ENCODE measurements at regions not wholly inside any gene's neighbourhood (a gene's known extent, or its start where the extent isn't known, plus 50 kb on each side); places are given as distances from the start of the nearest gene placed in this dataset.

DNA sequence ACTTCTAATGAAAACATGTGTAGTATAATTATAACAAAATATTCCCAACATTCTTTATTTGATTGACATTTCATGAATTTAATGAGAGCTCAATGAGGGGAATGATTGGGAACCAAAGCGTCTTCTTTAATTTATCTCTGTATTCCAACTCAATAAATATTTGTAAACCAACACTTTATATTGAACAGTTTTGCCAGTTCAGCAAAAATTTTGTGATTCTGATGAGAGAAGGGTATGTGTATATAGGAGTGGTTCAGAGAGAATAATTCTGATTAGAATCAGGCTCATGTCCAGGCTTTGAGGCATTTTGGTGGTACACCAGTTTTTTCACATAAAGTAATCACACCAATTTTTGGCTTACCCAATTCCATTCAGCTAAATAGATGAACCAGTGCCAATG is 564.2 kb downstream of the TMTC2 start:
- TF ChIP-seq ELF4 (IDR thresholded peaks at IDR 0.05) (no peak), FOXM1 (IDR thresholded peaks at IDR 0.05; ENCODE audit: borderline replicate concordance) (no peak), SP1 (IDR thresholded peaks at IDR 0.05) (no peak), HDGF (IDR thresholded peaks at IDR 0.05; ENCODE audit: borderline replicate concordance) (no peak), LEF1 (IDR thresholded peaks at IDR 0.05; ENCODE audit: borderline replicate concordance) (no peak), BHLHE40 (IDR thresholded peaks at IDR 0.05; ENCODE audit: borderline replicate concordance) (no peak), TARDBP (IDR thresholded peaks at IDR 0.05) (no peak), SUZ12 (IDR thresholded peaks at IDR 0.05) (no peak), NFRKB (IDR thresholded peaks at IDR 0.05) (no peak), ARNT (IDR thresholded peaks at IDR 0.05) (no peak), ZNF384 (IDR thresholded peaks at IDR 0.05) (no peak), CTBP1 (IDR thresholded peaks at IDR 0.05; ENCODE audit: borderline replicate concordance) (no peak), L3MBTL2 (conservative IDR thresholded peaks at IDR 0.05) (no peak)
- TF ChIP-seq, protein P1, sequence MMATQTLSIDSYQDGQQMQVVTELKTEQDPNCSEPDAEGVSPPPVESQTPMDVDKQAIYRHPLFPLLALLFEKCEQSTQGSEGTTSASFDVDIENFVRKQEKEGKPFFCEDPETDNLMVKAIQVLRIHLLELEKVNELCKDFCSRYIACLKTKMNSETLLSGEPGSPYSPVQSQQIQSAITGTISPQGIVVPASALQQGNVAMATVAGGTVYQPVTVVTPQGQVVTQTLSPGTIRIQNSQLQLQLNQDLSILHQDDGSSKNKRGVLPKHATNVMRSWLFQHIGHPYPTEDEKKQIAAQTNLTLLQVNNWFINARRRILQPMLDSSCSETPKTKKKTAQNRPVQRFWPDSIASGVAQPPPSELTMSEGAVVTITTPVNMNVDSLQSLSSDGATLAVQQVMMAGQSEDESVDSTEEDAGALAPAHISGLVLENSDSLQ (IDR thresholded peaks at IDR 0.05): no peak
